Caco-2 (cell line): ENCODE measurements at regions not wholly inside any gene's neighbourhood (a gene's known extent, or its start where the extent isn't known, plus 50 kb on each side); places are given as distances from the start of the nearest gene placed in this dataset.

Experiments used
- BruUV-seq: library from RNA; stranded (reverse); fragments of 400-500 nt; replicated peaks from 2 replicates; lab custom pipeline; 2021; lab: Mats Ljungman, UMichigan
- CTCF ChIA-PET: fragments of 300-600 bp; sonication (Branson Sonifier 250); formaldehyde crosslinking; loops from one replicate; lab custom pipeline; 2022; ENCODE audit warnings: antibody characterized with exemption; lab: Charles Lee
- POLR2A ChIA-PET: fragments of 300-600 bp; sonication (Branson Sonifier 250); formaldehyde crosslinking; loops from one replicate; lab custom pipeline; 2022; ENCODE audit warnings: antibody characterized with exemption; lab: Charles Lee
- DNase-seq, 2 experiments: peaks; one replicate each; pipeline versions ENCODE4 v3.0.0 to v3.0.0-alpha.2; 2020 to 2022
- H3K27me3 ChIP-seq: replicated peaks from 2 replicates; pipeline ENCODE4 v1.6.0; 2011; ENCODE audit warnings: low read length; ENCODE audit not compliant: control insufficient read depth, insufficient read depth
- H3K36me3 ChIP-seq: 2 replicates; pipeline ENCODE4 v1.5.1; 2011; ENCODE audit warnings: low read length; ENCODE audit not compliant: control insufficient read depth, insufficient read depth
- H3K4me1 ChIP-seq: fragments of 250-450 bp; sonication (Bioruptor Pico); 2 replicates; pipeline ENCODE4 v1.5.1; 2020; ENCODE audit warnings: mild to moderate bottlenecking
- H3K4me3 ChIP-seq: 2 replicates; pipeline ENCODE4 v1.5.1; 2011; ENCODE audit warnings: low read depth, mild to moderate bottlenecking, control low read depth, low read length
- H3K9me3 ChIP-seq: fragments of 250-450 bp; sonication (Bioruptor Pico); 2 replicates; pipeline ENCODE4 v1.5.1; 2020; ENCODE audit warnings: mild to moderate bottlenecking, moderate library complexity
- H3K27ac Mint-ChIP-seq: one replicate; pipeline ENCODE4 v1.8.0; 2022; ENCODE audit warnings: mixed read lengths; ENCODE audit not compliant: unreplicated experiment
- H3K27me3 Mint-ChIP-seq: one replicate; pipeline ENCODE4 v1.8.0; 2022; ENCODE audit warnings: mixed read lengths; ENCODE audit not compliant: insufficient read depth, unreplicated experiment
- H3K36me3 Mint-ChIP-seq: one replicate; pipeline ENCODE4 v1.8.0; 2022; ENCODE audit warnings: mild to moderate bottlenecking, mixed read lengths; ENCODE audit not compliant: insufficient read depth, unreplicated experiment
- H3K4me1 Mint-ChIP-seq: one replicate; pipeline ENCODE4 v1.8.0; 2022; ENCODE audit warnings: low read depth, mixed read lengths; ENCODE audit not compliant: unreplicated experiment
- H3K4me3 Mint-ChIP-seq: one replicate; pipeline ENCODE4 v1.8.0; 2022; ENCODE audit warnings: mild to moderate bottlenecking, moderate library complexity, mixed read lengths; ENCODE audit not compliant: unreplicated experiment
- H3K9me3 Mint-ChIP-seq: one replicate; pipeline ENCODE4 v1.8.0; 2022; ENCODE audit warnings: mixed read lengths; ENCODE audit not compliant: unreplicated experiment
- CTCF ChIP-seq, 2 experiments: fragments of 200-600 bp in 1 of 2; IDR thresholded peaks; 1 replicate in 1 of 2; 2 replicates in 1 of 2; pipeline versions ENCODE4 v1.5.1 to v1.8.0; 2011 to 2022; ENCODE audit warnings: antibody characterized with exemption in 1 of 2, control low read depth in 1 of 2, inconsistent platforms in 1 of 2, low read depth in 1 of 2, low read length in 1 of 2, mild to moderate bottlenecking in 1 of 2, moderate library complexity in 1 of 2; ENCODE audit not compliant: insufficient read depth in 1 of 2, severe bottlenecking in 1 of 2, unreplicated experiment in 1 of 2
- intact Hi-C: fragments of 100-400 bp; cut with micrococcal nuclease; formaldehyde crosslinking; loops from one replicate; pipeline ENCODE4 v1.10.0; 2022; ENCODE audit not compliant: unreplicated experiment

DNA sequence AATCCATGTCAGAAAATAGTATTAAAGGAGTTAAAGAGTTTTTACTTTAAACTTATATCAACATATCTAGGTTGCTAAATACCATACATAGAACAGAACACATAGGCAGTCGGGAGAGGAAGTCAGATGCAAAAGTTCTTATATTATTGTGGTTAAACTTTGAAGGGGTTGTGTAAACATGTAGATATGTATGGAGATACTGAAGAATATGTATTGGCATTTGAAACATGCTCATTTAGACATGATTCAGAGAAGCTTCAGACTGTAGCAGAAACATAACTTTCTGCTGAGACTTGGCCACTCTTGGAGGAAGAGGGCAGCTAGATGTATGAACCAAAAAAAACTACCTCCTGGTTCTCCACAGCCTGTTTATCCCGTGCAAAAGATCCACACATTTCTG, 103.5 kb upstream of the FERD3L start:
- DNase-seq, result no peak
- Mint-ChIP-seq H3K9me3 (no peaks in the 10 kb centered on the region), H3K27ac (no peak overlapping the region), H3K4me1 (no peaks in the 10 kb centered on the region), H3K4me3 (no peak overlapping the region), H3K36me3 (no peaks in the 10 kb centered on the region), H3K27me3 (no peaks in the 10 kb centered on the region)
- no peak for TF ChIP-seq CTCF (IDR thresholded peaks at IDR 0.05; ENCODE audit: insufficient read depth in 1 of 2, low read depth in 1 of 2, low read length in 1 of 2, severe bottlenecking in 1 of 2, unreplicated experiment in 1 of 2)
- H3K36me3 ChIP-seq, result no peaks in the 10 kb centered on the region
- H3K27me3 ChIP-seq, result no peaks in the 10 kb centered on the region
- ChIA-PET CTCF (no interaction called here), POLR2A (no interaction called here)
- H3K9me3 ChIP-seq, result no peaks in the 10 kb centered on the region
- BruUV-seq, result no TSS peak
- H3K4me1 ChIP-seq, result no peaks in the 10 kb centered on the region
- H3K4me3 ChIP-seq, result no peak overlapping the region
- intact Hi-C loops, result no loop called here

DNA sequence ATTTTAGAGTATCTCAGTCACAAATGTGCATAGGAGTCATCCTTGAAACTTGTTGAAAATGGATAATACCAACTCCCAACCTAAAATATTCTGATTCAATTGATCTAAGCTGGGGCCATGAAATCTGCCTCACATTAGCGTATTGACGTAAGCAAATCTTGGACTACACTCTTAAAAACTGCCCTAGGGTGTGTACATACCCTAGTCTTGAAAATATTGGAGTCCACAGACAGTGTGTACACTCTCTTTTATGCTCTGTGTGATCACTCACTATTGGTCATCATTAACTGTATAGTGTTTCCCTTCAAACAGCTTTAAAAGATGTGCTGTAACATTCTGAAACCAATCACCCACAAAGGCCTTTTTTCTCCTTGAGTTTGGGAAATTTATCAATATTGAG, 102.9 kb upstream of the FERD3L start:
- Mint-ChIP-seq H3K4me3 (no peak overlapping the region), H3K36me3 (no peaks in the 10 kb centered on the region), H3K27ac (no peak overlapping the region), H3K9me3 (no peaks in the 10 kb centered on the region), H3K4me1 (no peaks in the 10 kb centered on the region), H3K27me3 (no peaks in the 10 kb centered on the region)
- POLR2A ChIA-PET, result no interaction called here
- no peak for DNase-seq
- no peaks in the 10 kb centered on the region for H3K4me1 ChIP-seq
- TF ChIP-seq CTCF (IDR thresholded peaks at IDR 0.05; ENCODE audit: insufficient read depth in 1 of 2, low read depth in 1 of 2, low read length in 1 of 2, severe bottlenecking in 1 of 2, unreplicated experiment in 1 of 2), result no peak
- no peaks in the 10 kb centered on the region for H3K36me3 ChIP-seq
- no peak overlapping the region for H3K4me3 ChIP-seq
- no peaks in the 10 kb centered on the region for H3K9me3 ChIP-seq
- BruUV-seq, result no TSS peak
- intact Hi-C loops, result no loop called here
- CTCF ChIA-PET, result no interaction called here
- no peaks in the 10 kb centered on the region for H3K27me3 ChIP-seq

- H3K36me3 Mint-ChIP-seq, result no peaks in the 10 kb centered on the region
- POLR2A ChIA-PET, result no interaction called here
- no peak overlapping the region for H3K27ac Mint-ChIP-seq
- Histone ChIP-seq H3K4me3 (no peak overlapping the region), H3K36me3 (no peaks in the 10 kb centered on the region), H3K27me3 (no peaks in the 10 kb centered on the region), H3K4me1 (no peaks in the 10 kb centered on the region), H3K9me3 (no peaks in the 10 kb centered on the region)
- no peak for TF ChIP-seq CTCF (IDR thresholded peaks at IDR 0.05; ENCODE audit: insufficient read depth in 1 of 2, low read depth in 1 of 2, low read length in 1 of 2, severe bottlenecking in 1 of 2, unreplicated experiment in 1 of 2)
- no peaks in the 10 kb centered on the region for H3K27me3 Mint-ChIP-seq
- intact Hi-C loops, result no loop called here
- H3K4me3 Mint-ChIP-seq, result no peak overlapping the region
- H3K4me1 Mint-ChIP-seq, result no peaks in the 10 kb centered on the region
- CTCF ChIA-PET, result no interaction called here
- H3K9me3 Mint-ChIP-seq, result no peaks in the 10 kb centered on the region
- no peak for DNase-seq
- BruUV-seq, result no TSS peak
These were observed 101.8 kb upstream of the FERD3L start for GRCh38 chr7:19247017-19247416.
